ENCODE measurements at regions not wholly inside any gene's neighbourhood (a gene's known extent, or its start where the extent isn't known, plus 50 kb on each side); places are given as distances from the start of the nearest gene placed in this dataset.

DNA sequence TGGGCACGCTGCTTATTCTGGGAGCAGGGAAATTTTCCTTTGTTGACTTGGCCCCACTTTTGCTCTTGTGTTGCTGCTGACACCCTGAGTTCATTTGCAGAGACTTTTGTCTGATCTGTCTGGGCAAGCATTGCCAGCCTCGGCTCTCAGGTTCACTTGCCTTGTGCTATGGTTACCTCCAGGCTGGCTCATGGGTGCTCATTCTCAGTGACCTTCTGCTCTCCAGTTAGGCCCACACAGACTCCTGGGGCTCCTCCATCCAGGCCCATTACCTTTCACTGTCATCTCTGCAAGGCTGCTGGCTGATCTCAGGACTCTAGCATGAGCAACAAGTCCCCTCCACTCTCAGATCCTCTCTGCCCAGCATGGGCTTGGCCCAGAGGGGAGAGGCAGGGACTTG is 108.3 kb downstream of the IL20RB start:
- TF ChIP-seq, protein P1, sequence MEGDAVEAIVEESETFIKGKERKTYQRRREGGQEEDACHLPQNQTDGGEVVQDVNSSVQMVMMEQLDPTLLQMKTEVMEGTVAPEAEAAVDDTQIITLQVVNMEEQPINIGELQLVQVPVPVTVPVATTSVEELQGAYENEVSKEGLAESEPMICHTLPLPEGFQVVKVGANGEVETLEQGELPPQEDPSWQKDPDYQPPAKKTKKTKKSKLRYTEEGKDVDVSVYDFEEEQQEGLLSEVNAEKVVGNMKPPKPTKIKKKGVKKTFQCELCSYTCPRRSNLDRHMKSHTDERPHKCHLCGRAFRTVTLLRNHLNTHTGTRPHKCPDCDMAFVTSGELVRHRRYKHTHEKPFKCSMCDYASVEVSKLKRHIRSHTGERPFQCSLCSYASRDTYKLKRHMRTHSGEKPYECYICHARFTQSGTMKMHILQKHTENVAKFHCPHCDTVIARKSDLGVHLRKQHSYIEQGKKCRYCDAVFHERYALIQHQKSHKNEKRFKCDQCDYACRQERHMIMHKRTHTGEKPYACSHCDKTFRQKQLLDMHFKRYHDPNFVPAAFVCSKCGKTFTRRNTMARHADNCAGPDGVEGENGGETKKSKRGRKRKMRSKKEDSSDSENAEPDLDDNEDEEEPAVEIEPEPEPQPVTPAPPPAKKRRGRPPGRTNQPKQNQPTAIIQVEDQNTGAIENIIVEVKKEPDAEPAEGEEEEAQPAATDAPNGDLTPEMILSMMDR (IDR thresholded peaks at IDR 0.05; ENCODE audit: low read depth, low read length, poor library complexity, severe bottlenecking): no peak
- no peak for TF ChIP-seq EZH2phosphoT487 (IDR thresholded peaks at IDR 0.05; ENCODE audit: borderline replicate concordance, low read length)

All from DOHH2 (cell line).